GM12872 (cell line): ENCODE measurements at regions not wholly inside any gene's neighbourhood (a gene's known extent, or its start where the extent isn't known, plus 50 kb on each side); places are given as distances from the start of the nearest gene placed in this dataset.

Experiments used
- TF ChIP-seq, protein P1 (sequence below): IDR thresholded peaks from 3 replicates; pipeline ENCODE4 v1.5.1; 2011; ENCODE audit warnings: low read depth, mild to moderate bottlenecking, low read length, moderate library complexity; ENCODE audit not compliant: insufficient read depth

DNA sequence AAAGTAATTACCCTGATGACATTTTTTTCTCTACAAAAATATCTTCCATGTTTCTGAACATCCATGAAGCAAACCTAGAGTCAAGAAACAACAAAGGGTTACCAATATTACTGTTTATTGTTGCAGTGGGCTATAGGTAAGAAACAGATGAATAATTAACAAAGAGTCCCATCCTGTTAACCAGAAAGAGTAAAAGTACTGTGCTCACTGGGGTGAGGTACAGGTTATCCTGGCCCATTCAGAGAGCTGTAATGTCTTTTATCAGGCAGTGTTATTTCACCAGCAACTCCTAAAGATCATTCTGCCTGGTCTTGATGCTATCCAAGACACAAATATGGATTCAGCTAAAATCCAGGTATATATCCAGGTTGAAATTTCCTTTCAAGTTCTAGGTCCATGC lies 754.9 kb downstream of the SATB2 start:
- TF ChIP-seq, protein P1, sequence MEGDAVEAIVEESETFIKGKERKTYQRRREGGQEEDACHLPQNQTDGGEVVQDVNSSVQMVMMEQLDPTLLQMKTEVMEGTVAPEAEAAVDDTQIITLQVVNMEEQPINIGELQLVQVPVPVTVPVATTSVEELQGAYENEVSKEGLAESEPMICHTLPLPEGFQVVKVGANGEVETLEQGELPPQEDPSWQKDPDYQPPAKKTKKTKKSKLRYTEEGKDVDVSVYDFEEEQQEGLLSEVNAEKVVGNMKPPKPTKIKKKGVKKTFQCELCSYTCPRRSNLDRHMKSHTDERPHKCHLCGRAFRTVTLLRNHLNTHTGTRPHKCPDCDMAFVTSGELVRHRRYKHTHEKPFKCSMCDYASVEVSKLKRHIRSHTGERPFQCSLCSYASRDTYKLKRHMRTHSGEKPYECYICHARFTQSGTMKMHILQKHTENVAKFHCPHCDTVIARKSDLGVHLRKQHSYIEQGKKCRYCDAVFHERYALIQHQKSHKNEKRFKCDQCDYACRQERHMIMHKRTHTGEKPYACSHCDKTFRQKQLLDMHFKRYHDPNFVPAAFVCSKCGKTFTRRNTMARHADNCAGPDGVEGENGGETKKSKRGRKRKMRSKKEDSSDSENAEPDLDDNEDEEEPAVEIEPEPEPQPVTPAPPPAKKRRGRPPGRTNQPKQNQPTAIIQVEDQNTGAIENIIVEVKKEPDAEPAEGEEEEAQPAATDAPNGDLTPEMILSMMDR = no peak

DNA sequence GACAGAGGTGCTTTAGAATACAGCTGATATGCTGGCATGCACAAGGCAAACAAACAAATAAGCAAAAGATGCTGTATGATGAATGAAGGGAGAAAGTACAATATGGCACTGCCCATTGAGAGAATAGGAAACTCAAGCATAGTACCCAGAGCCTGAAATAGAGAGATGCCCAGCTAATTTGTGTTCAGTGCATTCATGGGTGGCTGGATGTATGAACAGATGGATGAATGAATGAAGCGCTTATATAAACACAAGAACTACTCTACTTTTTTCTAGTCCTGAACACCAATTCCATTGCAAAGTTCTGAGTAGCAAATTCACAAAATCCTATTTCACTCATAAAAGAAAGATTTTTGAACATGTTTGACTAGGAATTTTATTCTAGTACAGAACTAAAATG lies 756.3 kb downstream of the SATB2 start:
- TF ChIP-seq, protein P1 = no peak

DNA sequence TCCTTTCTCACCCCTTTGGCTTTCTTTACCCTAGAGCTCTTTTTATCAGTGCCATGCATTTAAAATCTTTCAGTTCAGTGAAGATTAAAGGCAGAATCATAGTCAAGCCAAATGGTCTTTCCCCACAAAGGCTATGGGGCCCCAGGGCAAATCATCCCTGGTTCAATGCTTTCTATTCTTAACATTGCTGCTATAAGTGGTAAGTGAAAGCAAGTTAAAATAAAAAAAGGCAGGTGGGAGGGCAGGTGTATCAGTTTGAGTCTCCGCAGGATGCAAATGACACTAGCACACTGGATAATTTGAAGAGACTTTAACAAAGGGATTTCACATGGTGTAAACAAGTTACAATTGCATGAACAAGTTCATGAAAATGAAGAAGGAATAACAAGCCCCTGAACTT lies 757.4 kb downstream of the SATB2 start:
- TF ChIP-seq, protein P1 = no peak

DNA sequence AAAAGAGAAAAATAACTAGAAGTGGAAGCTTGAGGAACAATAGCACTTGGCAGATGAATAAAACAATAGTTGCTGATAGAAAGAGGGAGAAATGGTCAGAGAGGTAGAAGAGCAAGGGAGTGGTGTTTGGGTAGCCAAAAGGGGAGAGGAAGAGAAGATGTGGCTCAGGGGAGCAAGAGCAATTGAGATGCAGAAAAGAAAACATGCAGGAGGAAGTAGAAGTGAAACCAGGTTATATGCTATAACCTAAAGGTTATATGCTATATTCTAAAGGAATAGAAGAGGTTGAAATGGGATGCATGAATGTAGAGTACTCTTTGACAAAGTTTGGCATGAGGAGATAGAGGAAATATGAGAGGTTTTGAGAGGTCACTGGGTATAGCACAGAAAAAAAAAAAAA lies 759.5 kb downstream of the SATB2 start:
- TF ChIP-seq, protein P1 = no peak

DNA sequence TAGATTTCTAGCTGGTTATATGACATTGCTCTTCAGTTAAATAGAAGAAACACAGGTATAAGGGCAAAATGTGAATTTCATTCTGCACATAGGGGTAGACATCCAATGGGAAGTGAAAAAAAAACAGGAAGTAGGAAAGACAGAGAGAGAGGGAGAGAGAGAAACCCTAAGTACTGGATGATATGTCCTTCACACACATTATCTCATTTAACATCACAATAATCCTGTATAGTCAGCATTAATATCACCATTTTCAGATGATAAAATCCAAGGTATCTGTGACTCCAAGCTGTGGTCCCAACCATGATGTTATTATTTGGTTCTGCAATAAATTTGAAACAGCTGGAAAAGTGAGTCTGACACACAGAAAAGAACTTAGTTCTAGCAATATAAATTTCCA lies 759.9 kb downstream of the SATB2 start:
- TF ChIP-seq, protein P1 = no peak

DNA sequence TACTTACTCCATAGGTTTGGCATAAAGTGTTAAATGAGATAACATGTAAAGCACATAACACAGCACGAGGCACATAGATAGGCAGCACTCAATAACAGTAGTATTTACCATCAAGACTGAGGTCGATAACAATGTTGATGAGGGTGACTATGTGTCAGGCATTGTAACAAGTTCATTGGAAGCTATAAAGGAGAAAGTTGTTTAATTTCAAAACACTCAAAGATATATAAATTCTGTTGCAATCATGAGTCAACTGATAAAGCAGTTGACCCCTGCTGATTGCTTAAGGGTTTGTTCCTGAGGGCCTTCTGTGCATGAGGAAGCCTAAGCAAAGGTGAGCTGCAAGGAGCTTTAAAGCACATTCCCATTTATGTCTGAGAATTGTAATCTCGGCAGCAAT lies 760.5 kb downstream of the SATB2 start:
- TF ChIP-seq, protein P1 = no peak

DNA sequence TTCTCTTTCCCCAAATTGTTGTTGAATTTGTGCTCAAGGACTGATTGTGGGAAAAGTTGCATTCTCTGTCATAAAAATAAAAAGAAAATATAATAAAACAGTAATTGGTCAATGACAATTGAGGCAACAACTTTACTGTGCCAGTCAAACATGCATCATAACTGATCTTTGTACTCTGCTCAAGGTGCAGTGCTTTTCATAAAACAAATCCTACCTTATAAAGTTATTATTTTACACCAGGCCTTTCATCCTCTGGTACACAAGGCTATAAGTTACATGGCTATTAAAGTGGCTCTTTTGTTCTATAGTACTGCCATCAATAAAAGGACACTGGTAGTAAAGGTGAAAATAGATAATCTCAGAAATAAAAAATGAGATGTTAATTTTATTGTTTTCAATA lies 761.9 kb downstream of the SATB2 start:
- TF ChIP-seq, protein P1 = no peak
